ENCODE measurements at regions not wholly inside any gene's neighbourhood (a gene's known extent, or its start where the extent isn't known, plus 50 kb on each side); places are given as distances from the start of the nearest gene placed in this dataset.
"Not testable (repeated sequence)": the region's sequence is repeated elsewhere in the genome, so short reads cannot be mapped to it uniquely, and the experiment has no call there.

DNA sequence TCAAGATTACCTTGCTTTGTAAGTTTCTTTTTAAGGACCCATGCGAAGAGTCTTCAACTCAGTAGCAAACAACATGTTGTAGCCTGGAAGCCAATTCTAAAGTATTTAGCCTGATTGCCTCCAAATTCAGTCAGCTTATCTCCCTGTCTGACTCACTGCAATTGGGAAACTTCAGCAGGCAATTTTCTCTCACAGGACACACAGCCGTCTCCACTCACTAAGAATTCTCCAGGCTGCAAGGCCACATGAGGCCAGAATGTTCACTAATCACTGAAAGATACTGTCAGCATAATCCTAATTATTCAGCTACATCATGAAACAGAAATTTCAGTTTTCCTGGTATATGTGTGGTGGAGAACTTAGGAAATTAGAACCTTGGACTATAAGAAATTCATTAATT is 78.1 kb upstream of the PDE1A start:
- TF ChIP-seq SMC3 (conservative IDR thresholded peaks at IDR 0.05; ENCODE audit: poor library complexity): no peak
- TF ChIP-seq MXI1 (conservative IDR thresholded peaks at IDR 0.05; ENCODE audit: poor library complexity, severe bottlenecking): no peak
- Histone ChIP-seq H3K9me3 (ENCODE audit: low read length) (no peaks in the 10 kb centered on the region), H3K27me3 (ENCODE audit: insufficient read depth, low read depth, low read length) (no peaks in the 10 kb centered on the region), H3K9ac (ENCODE audit: low read length) (no peak overlapping the region), H3F3A (ENCODE audit: insufficient read depth, low read length, poor library complexity, severe bottlenecking) (no peaks in the 10 kb centered on the region), H3K4me2 (ENCODE audit: low read length) (no peak overlapping the region), H2AFZ (ENCODE audit: low read depth, low read length) (no peak overlapping the region), H3K36me3 (ENCODE audit: insufficient read depth, low read length) (no peaks in the 10 kb centered on the region), H3K4me3 (ENCODE audit: low read length) (no peak overlapping the region), H3K27ac (ENCODE audit: low read length) (no peak overlapping the region), H3K79me2 (replicated peaks; ENCODE audit: insufficient read depth, low read length) (no peaks in the 10 kb centered on the region), H3K9me2 (ENCODE audit: insufficient read depth, low read length) (no peaks in the 10 kb centered on the region), H4K20me1 (ENCODE audit: insufficient read depth) (no peaks in the 10 kb centered on the region)

DNA sequence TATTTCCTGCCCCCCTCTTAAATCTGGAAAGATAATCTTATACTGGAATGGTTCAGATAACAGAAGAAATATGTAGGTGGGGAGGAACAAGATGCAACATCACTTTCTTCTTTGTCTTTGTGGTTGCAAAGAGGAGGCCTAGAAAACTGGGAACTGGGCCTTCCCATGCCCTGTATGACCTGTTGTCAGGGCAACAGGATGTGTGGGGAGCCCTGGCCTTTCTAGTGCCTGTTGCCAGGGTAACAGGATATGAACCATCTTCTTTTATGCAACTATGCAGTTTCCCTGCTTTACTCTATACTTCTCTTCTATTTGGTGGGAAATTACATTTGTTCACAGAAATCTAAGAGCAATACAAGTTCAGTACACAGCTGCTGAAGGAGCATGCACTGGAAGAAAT is 79.8 kb upstream of the PDE1A start:
- peak overlapping the region; percentile 9 for H3K4me3 ChIP-seq (ENCODE audit: low read length)
- H3K79me2 ChIP-seq (replicated peaks; ENCODE audit: insufficient read depth, low read length): no peaks in the 10 kb centered on the region
- H3F3A ChIP-seq (ENCODE audit: insufficient read depth, low read length, poor library complexity, severe bottlenecking): no peaks in the 10 kb centered on the region
- TF ChIP-seq EP300 (conservative IDR thresholded peaks at IDR 0.05; ENCODE audit: poor library complexity, severe bottlenecking) (peak; percentile 28), CTCF (IDR thresholded peaks at IDR 0.05; ENCODE audit: poor library complexity, severe bottlenecking) (no peak), SMC3 (conservative IDR thresholded peaks at IDR 0.05; ENCODE audit: poor library complexity) (no peak), MXI1 (conservative IDR thresholded peaks at IDR 0.05; ENCODE audit: poor library complexity, severe bottlenecking) (peak; percentile 20), RAD21 (conservative IDR thresholded peaks at IDR 0.05) (no peak), EZH2 (IDR thresholded peaks at IDR 0.05; ENCODE audit: borderline replicate concordance, insufficient read depth, low read length, poor library complexity, severe bottlenecking) (no peak), POLR2AphosphoS5 (IDR thresholded peaks at IDR 0.05) (peak; percentile 13), TAF1 (IDR thresholded peaks at IDR 0.05; ENCODE audit: low read depth) (no peak)
- TF ChIP-seq, protein P1, sequence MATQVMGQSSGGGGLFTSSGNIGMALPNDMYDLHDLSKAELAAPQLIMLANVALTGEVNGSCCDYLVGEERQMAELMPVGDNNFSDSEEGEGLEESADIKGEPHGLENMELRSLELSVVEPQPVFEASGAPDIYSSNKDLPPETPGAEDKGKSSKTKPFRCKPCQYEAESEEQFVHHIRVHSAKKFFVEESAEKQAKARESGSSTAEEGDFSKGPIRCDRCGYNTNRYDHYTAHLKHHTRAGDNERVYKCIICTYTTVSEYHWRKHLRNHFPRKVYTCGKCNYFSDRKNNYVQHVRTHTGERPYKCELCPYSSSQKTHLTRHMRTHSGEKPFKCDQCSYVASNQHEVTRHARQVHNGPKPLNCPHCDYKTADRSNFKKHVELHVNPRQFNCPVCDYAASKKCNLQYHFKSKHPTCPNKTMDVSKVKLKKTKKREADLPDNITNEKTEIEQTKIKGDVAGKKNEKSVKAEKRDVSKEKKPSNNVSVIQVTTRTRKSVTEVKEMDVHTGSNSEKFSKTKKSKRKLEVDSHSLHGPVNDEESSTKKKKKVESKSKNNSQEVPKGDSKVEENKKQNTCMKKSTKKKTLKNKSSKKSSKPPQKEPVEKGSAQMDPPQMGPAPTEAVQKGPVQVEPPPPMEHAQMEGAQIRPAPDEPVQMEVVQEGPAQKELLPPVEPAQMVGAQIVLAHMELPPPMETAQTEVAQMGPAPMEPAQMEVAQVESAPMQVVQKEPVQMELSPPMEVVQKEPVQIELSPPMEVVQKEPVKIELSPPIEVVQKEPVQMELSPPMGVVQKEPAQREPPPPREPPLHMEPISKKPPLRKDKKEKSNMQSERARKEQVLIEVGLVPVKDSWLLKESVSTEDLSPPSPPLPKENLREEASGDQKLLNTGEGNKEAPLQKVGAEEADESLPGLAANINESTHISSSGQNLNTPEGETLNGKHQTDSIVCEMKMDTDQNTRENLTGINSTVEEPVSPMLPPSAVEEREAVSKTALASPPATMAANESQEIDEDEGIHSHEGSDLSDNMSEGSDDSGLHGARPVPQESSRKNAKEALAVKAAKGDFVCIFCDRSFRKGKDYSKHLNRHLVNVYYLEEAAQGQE (IDR thresholded peaks at IDR 0.05; ENCODE audit: borderline replicate concordance): peak; percentile 40
- no peak overlapping the region for H2AFZ ChIP-seq (ENCODE audit: low read depth, low read length)
- no peaks in the 10 kb centered on the region for H3K9me2 ChIP-seq (ENCODE audit: insufficient read depth, low read length)
- H3K9me3 ChIP-seq (ENCODE audit: low read length): no peaks in the 10 kb centered on the region
- H3K27ac ChIP-seq (ENCODE audit: low read length): peak overlapping the region; percentile 23
- H3K4me2 ChIP-seq (ENCODE audit: low read length): no peak overlapping the region
- H3K36me3 ChIP-seq (ENCODE audit: insufficient read depth, low read length): no peaks in the 10 kb centered on the region
- no peaks in the 10 kb centered on the region for H3K27me3 ChIP-seq (ENCODE audit: insufficient read depth, low read depth, low read length)
- H3K9ac ChIP-seq (ENCODE audit: low read length): no peak overlapping the region
- no peaks in the 10 kb centered on the region for H4K20me1 ChIP-seq (ENCODE audit: insufficient read depth)

DNA sequence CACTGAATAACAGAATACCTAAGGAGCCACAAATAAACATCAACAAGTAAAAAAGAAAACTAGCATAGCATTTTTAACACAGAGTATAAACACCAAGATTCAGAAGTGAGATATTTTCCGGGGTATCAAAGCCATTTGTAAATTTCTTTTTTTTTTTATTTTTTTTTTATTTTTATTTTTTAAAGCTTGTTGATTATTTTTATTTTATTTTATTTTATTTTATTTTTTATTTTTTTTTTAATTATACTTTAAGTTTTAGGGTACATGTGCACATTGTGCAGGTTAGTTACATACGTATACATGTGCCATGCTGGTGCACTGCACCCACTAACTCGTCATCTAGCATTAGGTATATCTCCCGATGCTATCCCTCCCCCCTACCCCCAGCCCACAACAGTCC is 81.7 kb upstream of the PDE1A start:
- not testable (repeated sequence) for H3K36me3 ChIP-seq (ENCODE audit: insufficient read depth, low read length); H3K9me2 ChIP-seq (ENCODE audit: insufficient read depth, low read length); H3K9me3 ChIP-seq (ENCODE audit: low read length)

More for the DNA sequence above, 81.7 kb upstream of the PDE1A start:
- H3F3A ChIP-seq (ENCODE audit: insufficient read depth, low read length, poor library complexity, severe bottlenecking); H3K27ac ChIP-seq (ENCODE audit: low read length); H3K27me3 ChIP-seq (ENCODE audit: insufficient read depth, low read depth, low read length); H3K4me3 ChIP-seq (ENCODE audit: low read length); H3K9ac ChIP-seq (ENCODE audit: low read length); H4K20me1 ChIP-seq (ENCODE audit: insufficient read depth); H2AFZ ChIP-seq (ENCODE audit: low read depth, low read length); H3K79me2 ChIP-seq (replicated peaks; ENCODE audit: insufficient read depth, low read length); H3K4me2 ChIP-seq (ENCODE audit: low read length): not testable (repeated sequence)

Measured in neural cell (in vitro differentiated cells).